Endothelial cell of umbilical vein (primary cell): ENCODE measurements at regions not wholly inside any gene's neighbourhood (a gene's known extent, or its start where the extent isn't known, plus 50 kb on each side); places are given as distances from the start of the nearest gene placed in this dataset.

ENCODE experiments used
- BruUV-seq: library from RNA; stranded (reverse); fragments of 400-500 nt; replicated peaks from 2 replicates; lab custom pipeline; 2021; lab: Mats Ljungman, UMichigan
- CTCF ChIA-PET: fragments of 300-600, 350-600 bp; sonication (Branson Sonifier 250); formaldehyde crosslinking; loops from one replicate; lab custom pipeline; 2021; ENCODE audit warnings: antibody characterized with exemption, inconsistent platforms; lab: Charles Lee
- POLR2A ChIA-PET: fragments of 300-600, 350-600 bp; sonication (Branson Sonifier 250); formaldehyde crosslinking; loops from one replicate; lab custom pipeline; 2021; ENCODE audit warnings: antibody characterized with exemption, inconsistent platforms; lab: Charles Lee
- DNase-seq: peaks from one replicate; pipeline ENCODE4 v3.0.0-alpha.2; 2011; ENCODE audit warnings: low read depth, low spot score
- FAIRE-seq: peaks from 2 replicates; lab custom pipeline; 2011; peaks lifted over from hg19 to GRCh38; lab: Jason Lieb, UNC
- H2AFZ ChIP-seq: 2 replicates; pipeline ENCODE4 v1.6.0; 2012; ENCODE audit warnings: low read depth, low read length, control low read depth, inconsistent platforms
- H3K27ac ChIP-seq: 2 replicates; pipeline ENCODE4 v1.5.1; 2011; ENCODE audit warnings: low read depth, mild to moderate bottlenecking, control low read depth, low read length, moderate library complexity; ENCODE audit not compliant: insufficient read depth
- H3K27me3 ChIP-seq, 2 experiments: 2 replicates each; pipeline versions ENCODE4 v1.6.0 to v1.6.1; 2011; ENCODE audit warnings: low read length in 2 of 2, mixed read lengths in 1 of 2; ENCODE audit not compliant: control insufficient read depth in 2 of 2, insufficient read depth in 2 of 2
- H3K36me3 ChIP-seq, 2 experiments: 2 replicates in 1 of 2; 3 replicates in 1 of 2; pipeline ENCODE4 v1.5.1; 2011; ENCODE audit warnings: low read length in 2 of 2, mild to moderate bottlenecking in 1 of 2, moderate library complexity in 1 of 2; ENCODE audit not compliant: control insufficient read depth in 2 of 2, insufficient read depth in 2 of 2; ENCODE audit errors: extremely low read depth in 1 of 2
- H3K4me1 ChIP-seq: 3 replicates; pipeline ENCODE4 v1.5.1; 2011; ENCODE audit warnings: mild to moderate bottlenecking, low read length; ENCODE audit not compliant: control insufficient read depth, insufficient read depth; ENCODE audit errors: extremely low read depth
- H3K4me2 ChIP-seq: 2 replicates; pipeline ENCODE4 v1.6.1; 2011; ENCODE audit warnings: low read length, control low read depth, mixed read lengths; ENCODE audit not compliant: insufficient read depth
- H3K4me3 ChIP-seq, 3 experiments: fragments of 200-600 bp in 1 of 3; sonication (generic), shearing (Covaris generic) in 1 of 3; replicated peaks in 1 of 3; 2 replicates each; pipeline ENCODE4 v1.5.1; 2011 to 2016; ENCODE audit warnings: control low read depth in 3 of 3, low read length in 3 of 3, mild to moderate bottlenecking in 2 of 3, inconsistent platforms in 1 of 3, low read depth in 1 of 3, moderate library complexity in 1 of 3; ENCODE audit not compliant: insufficient read depth in 1 of 3
- H3K79me2 ChIP-seq: 2 replicates; pipeline ENCODE4 v1.6.0; 2012; ENCODE audit warnings: low read length, inconsistent platforms; ENCODE audit not compliant: control insufficient read depth, insufficient read depth
- H3K9ac ChIP-seq: replicated peaks from 2 replicates; pipeline ENCODE3; 2011; ENCODE audit warnings: low read length, control low read depth; ENCODE audit not compliant: insufficient read depth; ENCODE audit errors: extremely low read depth
- H3K9me1 ChIP-seq: replicated peaks from 3 replicates; pipeline ENCODE4 v1.6.0; 2011; ENCODE audit warnings: mild to moderate bottlenecking, low read length; ENCODE audit not compliant: control insufficient read depth, insufficient read depth; ENCODE audit errors: extremely low read depth
- H3K9me3 ChIP-seq: replicated peaks from 2 replicates; pipeline ENCODE4 v1.5.1; 2012; ENCODE audit warnings: low read length, inconsistent platforms; ENCODE audit not compliant: control insufficient read depth, insufficient read depth
- H4K20me1 ChIP-seq: replicated peaks from 2 replicates; pipeline ENCODE3; 2011; ENCODE audit warnings: mild to moderate bottlenecking, low read length; ENCODE audit not compliant: control insufficient read depth, insufficient read depth; ENCODE audit errors: extremely low read depth
- CTCF ChIP-seq, 2 donors: IDR thresholded peaks; 1 replicate in 1 of 2; 2 replicates in 1 of 2; pipeline ENCODE4 v1.5.1; 2011; ENCODE audit warnings: low read length in 2 of 2, mild to moderate bottlenecking in 2 of 2, moderate library complexity in 2 of 2, control low read depth in 1 of 2, inconsistent platforms in 1 of 2, low read depth in 1 of 2; ENCODE audit not compliant: insufficient read depth in 1 of 2; ENCODE audit errors: extremely low read depth in 1 of 2
- FOS ChIP-seq: IDR thresholded peaks from 2 replicates; pipeline ENCODE4 v1.6.1; 2011; ENCODE audit warnings: mild to moderate bottlenecking, low read length, moderate library complexity, borderline replicate concordance; ENCODE audit not compliant: insufficient read depth
- GATA2 ChIP-seq: IDR thresholded peaks from 2 replicates; pipeline ENCODE4 v1.7.0; 2011; ENCODE audit warnings: low read depth, mild to moderate bottlenecking, moderate library complexity, mixed read lengths, low read length; ENCODE audit not compliant: insufficient read length, insufficient read depth
- POLR2A ChIP-seq: IDR thresholded peaks from 2 replicates; pipeline ENCODE4 v1.6.1; 2012; ENCODE audit warnings: low read depth, mild to moderate bottlenecking, control low read depth, low read length
- POLR2AphosphoS5 ChIP-seq: IDR thresholded peaks from 2 replicates; pipeline ENCODE4 v1.6.1; 2012; ENCODE audit warnings: low read depth, mild to moderate bottlenecking, control low read depth, low read length, moderate library complexity; ENCODE audit not compliant: insufficient read depth
- dilution Hi-C: fragments of 300-500 bp; cut with MboI; formaldehyde crosslinking; loops from one replicate; pipeline ENCODE4 v1.15.0; 2019; ENCODE audit warnings: low sequenced_read_pairs; ENCODE audit not compliant: extremely low pct_ligation_motif_present
- intact Hi-C: fragments of 100-400 bp; cut with micrococcal nuclease; formaldehyde crosslinking; loops from one replicate; pipeline ENCODE4 v1.10.0; 2022

DNA sequence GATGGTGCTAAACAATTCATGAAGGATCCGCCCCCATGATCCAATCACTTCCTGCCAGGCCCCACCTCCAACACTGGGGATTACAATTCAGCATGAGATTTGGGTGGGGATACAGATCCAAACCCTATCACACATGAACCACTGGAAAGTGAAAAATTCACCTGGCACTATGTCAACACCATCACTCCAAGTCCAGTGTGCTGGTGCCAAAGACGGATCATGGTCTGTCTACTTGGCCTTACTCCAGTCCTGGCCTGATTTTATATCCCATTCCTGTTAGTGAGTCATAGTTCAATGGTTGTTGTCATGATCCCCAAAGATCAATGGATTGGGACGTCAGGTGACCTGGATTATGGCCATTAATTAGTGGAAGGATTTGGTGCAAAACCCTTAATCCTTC, 147.4 kb upstream of the RPS23 start:
- H3K9ac ChIP-seq = no peak overlapping the region
- H3K27ac ChIP-seq = no peak overlapping the region
- BruUV-seq = no TSS peak
- no peak overlapping the region for H3K4me2 ChIP-seq
- H3K79me2 ChIP-seq = no peaks in the 10 kb centered on the region
- no peaks in the 10 kb centered on the region for H3K36me3 ChIP-seq
- no peaks in the 10 kb centered on the region for H3K27me3 ChIP-seq
- DNase-seq (no peak), FAIRE-seq (no peak)
- H3K9me1 ChIP-seq = no peaks in the 10 kb centered on the region
- intact Hi-C loops (no loop called here), dilution Hi-C loops (no loop called here)
- ChIA-PET CTCF (no interaction called here), POLR2A (no interaction called here)
- H4K20me1 ChIP-seq = no peaks in the 10 kb centered on the region
- TF ChIP-seq POLR2AphosphoS5 = no peak
- H3K9me3 ChIP-seq = no peaks in the 10 kb centered on the region
- no peak overlapping the region for H3K4me3 ChIP-seq
- no peak overlapping the region for H2AFZ ChIP-seq
- peaks cover 15% of the 10 kb centered on the region for H3K4me1 ChIP-seq

- Histone ChIP-seq H3K4me2 (no peak overlapping the region), H3K9me1 (no peaks in the 10 kb centered on the region), H3K79me2 (no peaks in the 10 kb centered on the region), H3K9ac (no peak overlapping the region), H3K9me3 (no peaks in the 10 kb centered on the region), H3K36me3 (no peaks in the 10 kb centered on the region), H3K27me3 (no peaks in the 10 kb centered on the region), H4K20me1 (no peaks in the 10 kb centered on the region), H3K4me1 (peaks cover 15% of the 10 kb centered on the region), H3K27ac (no peak overlapping the region), H3K4me3 (no peak overlapping the region), H2AFZ (no peak overlapping the region)
- POLR2A ChIA-PET = no interaction called here
- no TSS peak for BruUV-seq
- CTCF ChIA-PET = interaction anchor here (1.0 kb wide), 1 partner anchor 14 kb away, joined by 3 read pairs; no protein-coding TSS in a partner anchor
- FAIRE-seq = no peak
- dilution Hi-C loops = no loop called here
- TF ChIP-seq GATA2 (no peak), POLR2A (no peak), FOS (no peak), CTCF (IDR thresholded peaks at IDR 0.05; ENCODE audit: extremely low read depth in 1 of 2, insufficient read depth in 1 of 2, low read depth in 1 of 2, low read length in 2 of 2) (no peak), POLR2AphosphoS5 (no peak)
- no peak for DNase-seq
- intact Hi-C loops = no loop called here
Observed at GRCh38 chr5:82424211-82424610, 146.1 kb upstream of the RPS23 start.
